ENCODE measurements at regions not wholly inside any gene's neighbourhood (a gene's known extent, or its start where the extent isn't known, plus 50 kb on each side); places are given as distances from the start of the nearest gene placed in this dataset.

DNA sequence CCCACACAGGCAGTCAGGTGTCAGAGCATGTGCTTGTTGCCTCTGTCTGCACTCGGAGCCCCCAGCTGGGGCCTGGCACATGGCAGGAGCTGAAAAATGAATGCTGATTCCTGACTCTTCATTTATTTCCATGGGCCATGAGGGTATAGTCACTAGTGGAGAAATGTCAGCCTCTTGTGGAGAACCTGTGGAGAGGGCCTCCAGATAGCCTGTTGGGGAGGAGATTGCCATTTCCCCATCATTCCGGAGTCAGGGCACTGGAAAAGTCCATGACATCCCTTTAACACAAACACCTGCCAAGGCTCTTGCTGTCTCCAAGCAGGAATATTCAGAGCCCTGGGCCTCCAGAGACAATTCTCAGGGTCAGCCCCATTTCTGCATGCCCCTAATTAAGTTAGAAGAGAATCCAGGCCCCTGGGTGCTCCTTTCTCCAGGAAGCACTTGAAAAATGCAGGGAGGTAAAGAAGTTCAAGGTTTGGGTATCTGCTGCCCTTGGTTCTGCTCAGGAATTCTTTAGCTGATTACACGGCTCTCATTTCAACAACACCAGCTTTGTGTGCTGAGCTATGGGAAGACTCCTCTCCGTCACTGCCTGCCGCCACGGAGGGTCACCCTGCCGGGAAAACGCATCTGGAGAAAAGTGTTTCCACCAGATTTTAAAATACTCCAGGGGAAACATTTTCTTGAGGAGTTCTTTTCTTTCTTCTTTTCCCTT is 311.3 kb downstream of the MYCN start:
- TF ChIP-seq POLR2AphosphoS5 (IDR thresholded peaks at IDR 0.05; ENCODE audit: low read depth, low read length): no peak
- TF ChIP-seq, protein P1, sequence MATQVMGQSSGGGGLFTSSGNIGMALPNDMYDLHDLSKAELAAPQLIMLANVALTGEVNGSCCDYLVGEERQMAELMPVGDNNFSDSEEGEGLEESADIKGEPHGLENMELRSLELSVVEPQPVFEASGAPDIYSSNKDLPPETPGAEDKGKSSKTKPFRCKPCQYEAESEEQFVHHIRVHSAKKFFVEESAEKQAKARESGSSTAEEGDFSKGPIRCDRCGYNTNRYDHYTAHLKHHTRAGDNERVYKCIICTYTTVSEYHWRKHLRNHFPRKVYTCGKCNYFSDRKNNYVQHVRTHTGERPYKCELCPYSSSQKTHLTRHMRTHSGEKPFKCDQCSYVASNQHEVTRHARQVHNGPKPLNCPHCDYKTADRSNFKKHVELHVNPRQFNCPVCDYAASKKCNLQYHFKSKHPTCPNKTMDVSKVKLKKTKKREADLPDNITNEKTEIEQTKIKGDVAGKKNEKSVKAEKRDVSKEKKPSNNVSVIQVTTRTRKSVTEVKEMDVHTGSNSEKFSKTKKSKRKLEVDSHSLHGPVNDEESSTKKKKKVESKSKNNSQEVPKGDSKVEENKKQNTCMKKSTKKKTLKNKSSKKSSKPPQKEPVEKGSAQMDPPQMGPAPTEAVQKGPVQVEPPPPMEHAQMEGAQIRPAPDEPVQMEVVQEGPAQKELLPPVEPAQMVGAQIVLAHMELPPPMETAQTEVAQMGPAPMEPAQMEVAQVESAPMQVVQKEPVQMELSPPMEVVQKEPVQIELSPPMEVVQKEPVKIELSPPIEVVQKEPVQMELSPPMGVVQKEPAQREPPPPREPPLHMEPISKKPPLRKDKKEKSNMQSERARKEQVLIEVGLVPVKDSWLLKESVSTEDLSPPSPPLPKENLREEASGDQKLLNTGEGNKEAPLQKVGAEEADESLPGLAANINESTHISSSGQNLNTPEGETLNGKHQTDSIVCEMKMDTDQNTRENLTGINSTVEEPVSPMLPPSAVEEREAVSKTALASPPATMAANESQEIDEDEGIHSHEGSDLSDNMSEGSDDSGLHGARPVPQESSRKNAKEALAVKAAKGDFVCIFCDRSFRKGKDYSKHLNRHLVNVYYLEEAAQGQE (IDR thresholded peaks at IDR 0.05; ENCODE audit: insufficient read depth in 1 of 2, low read depth in 2 of 2, low read length in 2 of 2): no peak
- no peak for TF ChIP-seq FOXP2 (optimal IDR thresholded peaks at IDR 0.05; ENCODE audit: borderline replicate concordance, extremely low read depth, extremely low read length, insufficient read depth)
